Calu3 (cell line): ENCODE measurements at regions not wholly inside any gene's neighbourhood (a gene's known extent, or its start where the extent isn't known, plus 50 kb on each side); places are given as distances from the start of the nearest gene placed in this dataset.

Experiments used
- BruUV-seq: library from RNA; stranded (reverse); fragments of 400-500 nt; replicated peaks from 2 replicates; lab custom pipeline; 2021; lab: Mats Ljungman, UMichigan
- CTCF ChIA-PET: fragments of 300-600 bp; sonication (Branson Sonifier 250); formaldehyde crosslinking; loops from one replicate; lab custom pipeline; 2022; ENCODE audit warnings: antibody characterized with exemption; lab: Charles Lee
- DNase-seq: peaks from one replicate; pipeline ENCODE4 v3.0.0; 2022
- H3K27ac Mint-ChIP-seq: one replicate; pipeline ENCODE4 v1.8.0; 2022; ENCODE audit warnings: mixed read lengths; ENCODE audit not compliant: unreplicated experiment
- H3K27me3 Mint-ChIP-seq: one replicate; pipeline ENCODE4 v1.8.0; 2022; ENCODE audit warnings: mixed read lengths; ENCODE audit not compliant: unreplicated experiment
- H3K36me3 Mint-ChIP-seq: one replicate; pipeline ENCODE4 v1.8.0; 2022; ENCODE audit warnings: mild to moderate bottlenecking, moderate library complexity, mixed read lengths; ENCODE audit not compliant: insufficient read depth, unreplicated experiment
- H3K4me1 Mint-ChIP-seq: one replicate; pipeline ENCODE4 v1.8.0; 2022; ENCODE audit warnings: mild to moderate bottlenecking, low read depth, mixed read lengths; ENCODE audit not compliant: unreplicated experiment
- H3K4me3 Mint-ChIP-seq: one replicate; pipeline ENCODE4 v1.8.0; 2022; ENCODE audit warnings: mild to moderate bottlenecking, low read depth, moderate library complexity, mixed read lengths; ENCODE audit not compliant: unreplicated experiment
- H3K9me3 Mint-ChIP-seq: one replicate; pipeline ENCODE4 v1.8.0; 2022; ENCODE audit warnings: low read depth, mixed read lengths; ENCODE audit not compliant: unreplicated experiment
- intact Hi-C: fragments of 100-400 bp; cut with micrococcal nuclease; formaldehyde crosslinking; loops from one replicate; pipeline ENCODE4 v1.10.0; 2022; ENCODE audit not compliant: unreplicated experiment
- TF ChIP-seq, protein P1 (sequence below): fragments of 200-600 bp; IDR thresholded peaks from one replicate; pipeline ENCODE4 v1.8.0; 2022; ENCODE audit warnings: antibody characterized with exemption; ENCODE audit not compliant: unreplicated experiment

DNA sequence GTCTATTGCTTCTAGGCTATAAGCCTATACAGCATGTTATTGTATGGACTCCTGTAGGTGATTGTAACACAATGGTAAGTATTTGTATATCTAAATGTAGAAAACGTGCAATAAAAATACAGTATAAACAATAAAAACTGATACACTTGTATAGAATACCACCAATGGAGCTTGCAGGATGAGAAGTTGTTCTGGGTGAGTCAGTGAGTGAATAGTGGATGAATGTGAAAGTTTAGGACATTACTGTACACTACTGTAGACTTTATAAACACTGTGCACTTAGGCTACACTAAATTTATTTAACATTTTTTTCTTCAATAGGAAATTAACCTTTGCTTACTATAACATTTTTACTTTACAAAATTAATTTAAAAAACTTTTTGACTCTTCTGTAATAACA, 679.2 kb upstream of the ZNF804A start:
- no peaks in the 10 kb centered on the region for H3K36me3 Mint-ChIP-seq
- intact Hi-C loops: no loop called here
- no TSS peak for BruUV-seq
- no peak overlapping the region for H3K4me3 Mint-ChIP-seq
- CTCF ChIA-PET: no interaction called here
- no peaks in the 10 kb centered on the region for H3K27me3 Mint-ChIP-seq
- no peak for DNase-seq
- H3K27ac Mint-ChIP-seq: no peak overlapping the region
- H3K4me1 Mint-ChIP-seq: no peaks in the 10 kb centered on the region
- H3K9me3 Mint-ChIP-seq: peaks cover 2% of the 10 kb centered on the region
- TF ChIP-seq, protein P1, sequence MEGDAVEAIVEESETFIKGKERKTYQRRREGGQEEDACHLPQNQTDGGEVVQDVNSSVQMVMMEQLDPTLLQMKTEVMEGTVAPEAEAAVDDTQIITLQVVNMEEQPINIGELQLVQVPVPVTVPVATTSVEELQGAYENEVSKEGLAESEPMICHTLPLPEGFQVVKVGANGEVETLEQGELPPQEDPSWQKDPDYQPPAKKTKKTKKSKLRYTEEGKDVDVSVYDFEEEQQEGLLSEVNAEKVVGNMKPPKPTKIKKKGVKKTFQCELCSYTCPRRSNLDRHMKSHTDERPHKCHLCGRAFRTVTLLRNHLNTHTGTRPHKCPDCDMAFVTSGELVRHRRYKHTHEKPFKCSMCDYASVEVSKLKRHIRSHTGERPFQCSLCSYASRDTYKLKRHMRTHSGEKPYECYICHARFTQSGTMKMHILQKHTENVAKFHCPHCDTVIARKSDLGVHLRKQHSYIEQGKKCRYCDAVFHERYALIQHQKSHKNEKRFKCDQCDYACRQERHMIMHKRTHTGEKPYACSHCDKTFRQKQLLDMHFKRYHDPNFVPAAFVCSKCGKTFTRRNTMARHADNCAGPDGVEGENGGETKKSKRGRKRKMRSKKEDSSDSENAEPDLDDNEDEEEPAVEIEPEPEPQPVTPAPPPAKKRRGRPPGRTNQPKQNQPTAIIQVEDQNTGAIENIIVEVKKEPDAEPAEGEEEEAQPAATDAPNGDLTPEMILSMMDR: no peak

DNA sequence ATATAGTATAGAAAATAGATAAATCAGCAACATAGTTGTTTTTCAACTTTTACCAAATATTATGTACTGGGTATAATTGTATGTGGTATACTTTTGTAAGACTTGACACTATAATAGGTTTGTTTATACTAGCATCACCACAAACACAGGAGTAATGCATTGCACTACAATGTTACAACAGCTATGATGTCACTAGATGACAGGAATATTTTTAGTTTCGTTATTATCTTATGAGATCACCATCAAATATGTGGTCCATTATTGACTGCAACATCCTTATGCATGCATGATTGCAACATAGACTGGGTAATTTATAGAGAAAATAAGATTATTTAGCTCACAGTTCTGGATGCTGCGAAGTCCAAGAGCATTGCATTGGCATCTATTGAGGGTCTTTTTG, 678.4 kb upstream of the ZNF804A start:
- H3K36me3 Mint-ChIP-seq: no peaks in the 10 kb centered on the region
- intact Hi-C loops: no loop called here
- CTCF ChIA-PET: no interaction called here
- no peak for DNase-seq
- BruUV-seq: no TSS peak
- TF ChIP-seq, protein P1: no peak
- H3K27me3 Mint-ChIP-seq: no peaks in the 10 kb centered on the region
- no peak overlapping the region for H3K4me3 Mint-ChIP-seq
- no peaks in the 10 kb centered on the region for H3K4me1 Mint-ChIP-seq
- H3K9me3 Mint-ChIP-seq: peaks cover 2% of the 10 kb centered on the region
- no peak overlapping the region for H3K27ac Mint-ChIP-seq

DNA sequence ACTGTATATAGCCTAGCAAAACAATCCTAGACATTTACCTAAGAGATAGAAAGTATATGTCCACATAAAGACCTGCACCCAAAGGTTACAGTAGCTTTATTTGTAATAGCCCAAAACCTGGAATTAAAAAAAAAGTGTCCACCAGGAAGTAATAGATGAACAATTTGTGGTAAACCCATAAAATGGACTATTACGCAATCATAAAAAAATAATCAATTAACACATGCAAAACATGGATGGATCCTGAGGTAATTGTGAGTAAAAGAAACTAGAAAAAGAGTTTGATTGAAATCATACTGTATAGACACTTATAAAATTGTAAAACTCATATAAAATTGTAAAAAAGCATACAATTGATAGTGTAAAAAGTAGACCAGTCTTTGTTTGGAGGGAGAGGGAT, 673.0 kb upstream of the ZNF804A start:
- TF ChIP-seq, protein P1: no peak
- BruUV-seq: no TSS peak
- no peaks in the 10 kb centered on the region for H3K27me3 Mint-ChIP-seq
- H3K4me3 Mint-ChIP-seq: no peak overlapping the region
- intact Hi-C loops: no loop called here
- peaks cover 3% of the 10 kb centered on the region for H3K9me3 Mint-ChIP-seq
- H3K4me1 Mint-ChIP-seq: no peaks in the 10 kb centered on the region
- CTCF ChIA-PET: no interaction called here
- no peak for DNase-seq
- H3K27ac Mint-ChIP-seq: no peak overlapping the region
- H3K36me3 Mint-ChIP-seq: no peaks in the 10 kb centered on the region

DNA sequence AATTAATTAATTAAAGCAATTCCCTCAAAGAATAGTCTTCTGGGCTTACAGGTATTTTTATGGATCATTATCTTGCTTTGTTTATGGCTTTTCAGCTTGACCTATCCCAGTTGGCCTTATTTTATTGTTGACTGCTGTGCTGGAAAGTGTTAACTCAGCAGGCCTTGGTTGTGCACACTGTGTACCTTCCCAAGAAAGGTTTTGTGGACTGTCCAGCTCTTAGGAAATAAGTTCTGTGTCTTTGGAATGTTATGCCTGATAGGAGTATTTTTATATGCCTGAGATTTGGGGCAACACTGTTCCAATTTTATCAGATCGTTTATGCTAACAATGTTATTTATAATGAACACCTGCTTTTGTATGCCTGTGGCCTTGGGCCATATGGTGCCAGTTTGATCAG, 671.9 kb upstream of the ZNF804A start:
- intact Hi-C loops: no loop called here
- BruUV-seq: no TSS peak
- DNase-seq: no peak

More for the DNA sequence above, 671.9 kb upstream of the ZNF804A start:
- H3K4me1 Mint-ChIP-seq: no peaks in the 10 kb centered on the region
- H3K27me3 Mint-ChIP-seq: no peaks in the 10 kb centered on the region
- TF ChIP-seq, protein P1: no peak
- CTCF ChIA-PET: no interaction called here
- no peak overlapping the region for H3K4me3 Mint-ChIP-seq
- no peak overlapping the region for H3K27ac Mint-ChIP-seq
- peaks cover 3% of the 10 kb centered on the region for H3K9me3 Mint-ChIP-seq
- no peaks in the 10 kb centered on the region for H3K36me3 Mint-ChIP-seq
